OCI-LY3 (cell line): ENCODE measurements at regions not wholly inside any gene's neighbourhood (a gene's known extent, or its start where the extent isn't known, plus 50 kb on each side); places are given as distances from the start of the nearest gene placed in this dataset.

Source experiments
- CTCF ChIP-seq: fragments of 200-600, 300-600 bp; sonication (generic); IDR thresholded peaks from 2 replicates; pipeline ENCODE4 v1.5.1; 2014; ENCODE audit warnings: antibody characterized with exemption, low read length, low read depth
- EZH2phosphoT487 ChIP-seq: fragments of 200-600 bp; shearing (Covaris generic); IDR thresholded peaks from 2 replicates; pipeline ENCODE4 v1.6.1; 2018; ENCODE audit warnings: antibody characterized with exemption, mixed run types, low read depth

GRCh38 chr15:34493001-34493400 lies 55.4 kb upstream of the GOLGA8A start:
- no peak for TF ChIP-seq CTCF
- TF ChIP-seq EZH2phosphoT487 = no peak
